GM23338 (cell line): ENCODE measurements at regions not wholly inside any gene's neighbourhood (a gene's known extent, or its start where the extent isn't known, plus 50 kb on each side); places are given as distances from the start of the nearest gene placed in this dataset.

Experiments used
- ATAC-seq: fragments of 200-7000 bp; cut with Tn5 transposase; 3 replicates; pipeline ENCODE4 v1.9.1; 2020
- DNase-seq: peaks from one replicate; pipeline ENCODE4 v3.0.0-alpha.2; 2015; ENCODE audit warnings: low spot score
- H2AFZ ChIP-seq: fragments of 200-600 bp; sonication (generic); 2 replicates; pipeline ENCODE4 v1.8.0; 2016; ENCODE audit warnings: antibody characterized with exemption, mild to moderate bottlenecking, moderate library complexity
- H3F3A ChIP-seq: fragments of 200-600 bp; sonication (generic); replicated peaks from 2 replicates; pipeline ENCODE4 v1.8.0; 2017; ENCODE audit warnings: antibody characterized with exemption, mixed run types, low read depth
- H3K27ac ChIP-seq: fragments of 200-600 bp; sonication (generic); 2 replicates; pipeline ENCODE4 v1.6.1; 2016; ENCODE audit warnings: low read depth
- H3K27me3 ChIP-seq: fragments of 200-600 bp; sonication (generic); 2 replicates; pipeline ENCODE4 v1.8.0; 2016; ENCODE audit warnings: mild to moderate bottlenecking, mixed run types, moderate library complexity; ENCODE audit not compliant: insufficient read depth
- H3K36me3 ChIP-seq: fragments of 200-600 bp; sonication (generic); 2 replicates; pipeline ENCODE4 v1.8.0; 2016; ENCODE audit warnings: mild to moderate bottlenecking; ENCODE audit not compliant: insufficient read depth
- H3K4me1 ChIP-seq: fragments of 200-600 bp; sonication (generic); 2 replicates; pipeline ENCODE4 v1.8.0; 2016; ENCODE audit warnings: mild to moderate bottlenecking, moderate library complexity; ENCODE audit not compliant: insufficient read depth
- H3K4me2 ChIP-seq: fragments of 200-600 bp; sonication (generic); 2 replicates; pipeline ENCODE4 v1.7.1; 2017; ENCODE audit warnings: mixed run types
- H3K4me3 ChIP-seq: fragments of 200-600 bp; sonication (generic); 2 replicates; pipeline ENCODE4 v1.6.1; 2016; ENCODE audit warnings: mixed run types
- H3K79me2 ChIP-seq: fragments of 200-600 bp; sonication (generic); replicated peaks from 2 replicates; pipeline ENCODE4 v1.8.0; 2017; ENCODE audit warnings: mild to moderate bottlenecking; ENCODE audit not compliant: insufficient read depth
- H3K9me2 ChIP-seq: fragments of 200-600 bp; sonication (generic); 2 replicates; pipeline ENCODE4 v1.8.0; 2017; ENCODE audit not compliant: insufficient read depth
- H4K20me1 ChIP-seq: fragments of 200-600 bp; sonication (generic); replicated peaks from 2 replicates; pipeline ENCODE4 v1.8.0; 2017; ENCODE audit warnings: mild to moderate bottlenecking; ENCODE audit not compliant: insufficient read depth
- H3K27ac Mint-ChIP-seq: 2 replicates; pipeline ENCODE4 v1.8.0; 2020; ENCODE audit warnings: inconsistent platforms, mild to moderate bottlenecking, moderate library complexity, mixed read lengths
- H3K27me3 Mint-ChIP-seq: 3 replicates; pipeline ENCODE4 v1.8.0; 2022; ENCODE audit warnings: low read depth, mild to moderate bottlenecking, moderate library complexity, mixed read lengths, inconsistent platforms; ENCODE audit not compliant: insufficient read depth, poor library complexity
- H3K36me3 Mint-ChIP-seq: 3 replicates; pipeline ENCODE4 v1.8.0; 2021; ENCODE audit warnings: low read depth, mild to moderate bottlenecking, inconsistent platforms, moderate library complexity, mixed read lengths
- H3K4me1 Mint-ChIP-seq: 3 replicates; pipeline ENCODE4 v1.8.0; 2020; ENCODE audit warnings: mild to moderate bottlenecking, inconsistent platforms, mixed read lengths
- H3K4me3 Mint-ChIP-seq: 3 replicates; pipeline ENCODE4 v1.8.0; 2021; ENCODE audit warnings: moderate library complexity, mild to moderate bottlenecking, inconsistent platforms, mixed read lengths
- H3K9me3 Mint-ChIP-seq: 3 replicates; pipeline ENCODE4 v1.8.0; 2020; ENCODE audit warnings: moderate library complexity, mild to moderate bottlenecking, inconsistent platforms, mixed read lengths
- CREB1 ChIP-seq: fragments of 250-450 bp; sonication (Bioruptor Pico); IDR thresholded peaks from 2 replicates; pipeline ENCODE4 v1.5.0; 2020; ENCODE audit warnings: low read depth, mild to moderate bottlenecking, moderate library complexity
- ETS1 ChIP-seq: IDR thresholded peaks from 2 replicates; pipeline ENCODE4 v1.6.1; 2016; ENCODE audit warnings: antibody characterized with exemption
- JUNB ChIP-seq: IDR thresholded peaks from one replicate; pipeline ENCODE4 v1.6.1; 2016; ENCODE audit warnings: antibody characterized with exemption; ENCODE audit not compliant: unreplicated experiment
- NANOG ChIP-seq: IDR thresholded peaks from 2 replicates; pipeline ENCODE4 v1.6.1; 2016; ENCODE audit warnings: antibody characterized with exemption, borderline replicate concordance
- POLR2AphosphoS5 ChIP-seq: IDR thresholded peaks from 2 replicates; pipeline ENCODE4 v1.6.1; 2016; ENCODE audit warnings: antibody characterized with exemption, low read depth
- ZNF114 ChIP-seq: fragments of 250-450 bp; sonication (Bioruptor Pico); IDR thresholded peaks from 2 replicates; pipeline ENCODE4 v1.5.0; 2020; ENCODE audit warnings: mild to moderate bottlenecking, moderate library complexity
- ZNF331 ChIP-seq: fragments of 250-450 bp; sonication (Bioruptor Pico); IDR thresholded peaks from 2 replicates; pipeline ENCODE4 v1.5.0; 2020; ENCODE audit warnings: low read depth, mild to moderate bottlenecking, moderate library complexity
- ZNF462 ChIP-seq: fragments of 250-450 bp; sonication (Bioruptor Pico); IDR thresholded peaks from 2 replicates; pipeline ENCODE4 v1.5.0; 2020; ENCODE audit warnings: mild to moderate bottlenecking, moderate library complexity

DNA sequence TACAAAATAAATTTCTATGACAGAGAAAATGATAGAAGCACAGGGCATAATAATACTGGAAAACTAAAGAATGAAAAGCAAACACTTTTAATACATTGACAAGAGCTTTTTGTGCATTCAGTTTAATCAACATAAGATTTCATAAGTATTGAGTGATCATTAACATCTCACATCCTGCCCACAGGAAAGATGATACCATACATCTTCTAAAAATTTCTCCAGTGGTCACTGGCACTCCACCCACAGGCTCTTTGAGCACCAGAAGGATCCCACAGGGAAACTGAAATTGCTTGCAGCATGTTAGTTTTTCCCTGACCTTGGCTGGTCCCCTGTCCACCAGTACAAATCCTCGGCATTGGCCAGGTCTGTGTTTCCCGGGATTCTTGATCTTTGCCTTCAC, 186.0 kb downstream of the CEMIP2 start (continued):
- TF ChIP-seq ZNF462 (CRISPR knock-in tag), result no peak
- no peak for TF ChIP-seq ZNF114 (CRISPR knock-in tag)
- TF ChIP-seq ETS1, result no peak
- TF ChIP-seq ZNF331 (CRISPR knock-in tag), result no peak
- TF ChIP-seq NANOG, result no peak

DNA sequence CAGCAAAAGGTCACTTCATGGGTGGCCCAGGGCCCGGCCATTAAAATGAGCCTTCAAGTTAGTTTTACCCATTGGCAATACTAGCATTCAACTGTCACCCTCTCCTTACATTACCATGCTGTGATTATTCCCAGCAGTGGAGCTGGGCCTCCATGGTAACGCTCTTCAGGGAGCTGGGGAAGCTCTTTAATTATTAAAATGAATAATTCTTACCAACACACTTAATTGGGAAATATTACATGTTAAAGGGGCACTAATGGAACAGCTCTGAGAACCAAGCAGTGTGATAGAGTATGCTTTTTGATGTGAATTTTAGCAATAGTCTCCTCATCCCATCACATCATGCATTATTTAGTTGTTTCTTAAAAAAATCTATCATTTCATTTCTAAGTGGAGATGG, 187.2 kb downstream of the CEMIP2 start:
- no peak for TF ChIP-seq ETS1
- TF ChIP-seq JUNB, result no peak
- TF ChIP-seq CREB1 (CRISPR knock-in tag), result no peak
- TF ChIP-seq NANOG, result no peak
- TF ChIP-seq POLR2AphosphoS5, result no peak
- Mint-ChIP-seq H3K9me3 (no peaks in the 10 kb centered on the region), H3K27ac (no peak overlapping the region), H3K27me3 (no peaks in the 10 kb centered on the region), H3K4me1 (peaks cover 10% of the 10 kb centered on the region), H3K4me3 (no peak overlapping the region), H3K36me3 (no peaks in the 10 kb centered on the region)
- Histone ChIP-seq H4K20me1 (no peaks in the 10 kb centered on the region), H3K36me3 (no peaks in the 10 kb centered on the region), H3K79me2 (no peaks in the 10 kb centered on the region), H3K27me3 (no peaks in the 10 kb centered on the region), H2AFZ (no peak overlapping the region), H3F3A (no peaks in the 10 kb centered on the region), H3K4me3 (no peak overlapping the region), H3K9me2 (no peaks in the 10 kb centered on the region), H3K27ac (no peak overlapping the region), H3K4me2 (no peak overlapping the region), H3K4me1 (0 out of 2 replicates have a peak, but pooled peaks cover 7% of the 10 kb centered on the region)
- ATAC-seq (no peak), DNase-seq (no peak)
